ENCODE measurements at regions not wholly inside any gene's neighbourhood (a gene's known extent, or its start where the extent isn't known, plus 50 kb on each side); places are given as distances from the start of the nearest gene placed in this dataset.

- TF ChIP-seq CTCF (conservative IDR thresholded peaks at IDR 0.05 in 1 of 2, IDR thresholded peaks at IDR 0.05 in 1 of 2; ENCODE audit: extremely low read depth in 1 of 2, insufficient read depth in 1 of 2, low read depth in 1 of 2, low read length in 2 of 2) = no peak
- no peak for TF ChIP-seq EZH2 (IDR thresholded peaks at IDR 0.05; ENCODE audit: borderline replicate concordance, low read length)
Measured at GRCh38 chr9:24071091-24071490, 245.1 kb upstream of the ELAVL2 start.

All from mammary epithelial cell (primary cell).